HEK293T (cell line): ENCODE measurements at regions not wholly inside any gene's neighbourhood (a gene's known extent, or its start where the extent isn't known, plus 50 kb on each side); places are given as distances from the start of the nearest gene placed in this dataset.

ENCODE experiments used
- CTCF ChIA-PET: fragments of 350-600 bp; formaldehyde crosslinking; extraction: SDS; loops from one replicate; lab custom pipeline; 2021; ENCODE audit warnings: antibody characterized with exemption, inconsistent platforms; lab: Yijun Ruan, JAX
- POLR2A ChIA-PET: fragments of 350-600 bp; formaldehyde crosslinking; extraction: SDS; loops from one replicate; lab custom pipeline; 2020; ENCODE audit warnings: antibody characterized with exemption, inconsistent platforms; lab: Yijun Ruan, JAX
- DNase-seq: peaks from one replicate; pipeline ENCODE4 v3.0.0; 2012; ENCODE audit warnings: mixed read lengths; ENCODE audit errors: extremely low spot score
- ARNT ChIP-seq: fragments of 450-650 bp; IDR thresholded peaks from 2 replicates; pipeline ENCODE4 v1.6.1; 2017; ENCODE audit warnings: mild to moderate bottlenecking
- BHLHE40 ChIP-seq: fragments of 450-650 bp; IDR thresholded peaks from 2 replicates; pipeline ENCODE4 v1.6.1; 2016; ENCODE audit warnings: mild to moderate bottlenecking, moderate library complexity, borderline replicate concordance
- CTBP1 ChIP-seq: fragments of 450-650 bp; IDR thresholded peaks from 2 replicates; pipeline ENCODE4 v1.6.1; 2016; ENCODE audit warnings: borderline replicate concordance
- ELF4 ChIP-seq: fragments of 450-650 bp; IDR thresholded peaks from 2 replicates; pipeline ENCODE4 v1.6.1; 2017; ENCODE audit warnings: antibody characterized with exemption
- FOXA1 ChIP-seq: fragments of 450-650 bp; IDR thresholded peaks from 2 replicates; pipeline ENCODE4 v1.6.1; 2016; ENCODE audit warnings: mild to moderate bottlenecking
- FOXK2 ChIP-seq: fragments of 450-650 bp; IDR thresholded peaks from 2 replicates; pipeline ENCODE4 v1.6.1; 2016; ENCODE audit warnings: mild to moderate bottlenecking
- FOXM1 ChIP-seq: fragments of 450-650 bp; IDR thresholded peaks from 2 replicates; pipeline ENCODE4 v1.6.1; 2017; ENCODE audit warnings: mild to moderate bottlenecking, borderline replicate concordance
- HDGF ChIP-seq: fragments of 450-650 bp; IDR thresholded peaks from 2 replicates; pipeline ENCODE4 v1.6.1; 2017; ENCODE audit warnings: antibody characterized with exemption, borderline replicate concordance
- L3MBTL2 ChIP-seq: fragments of 450-650 bp; conservative IDR thresholded peaks from 2 replicates; pipeline ENCODE4 v1.6.1; 2016; ENCODE audit warnings: mild to moderate bottlenecking
- LEF1 ChIP-seq: fragments of 450-650 bp; IDR thresholded peaks from 2 replicates; pipeline ENCODE4 v1.6.1; 2017; ENCODE audit warnings: mild to moderate bottlenecking, borderline replicate concordance
- NFRKB ChIP-seq: fragments of 450-650 bp; IDR thresholded peaks from 2 replicates; pipeline ENCODE4 v1.6.1; 2016; ENCODE audit warnings: mild to moderate bottlenecking, moderate library complexity
- SP1 ChIP-seq: fragments of 450-650 bp; IDR thresholded peaks from 2 replicates; pipeline ENCODE4 v1.6.1; 2017
- SUZ12 ChIP-seq: fragments of 450-650 bp; IDR thresholded peaks from 2 replicates; pipeline ENCODE4 v1.6.1; 2016; ENCODE audit warnings: mild to moderate bottlenecking
- TARDBP ChIP-seq: fragments of 450-650 bp; IDR thresholded peaks from 2 replicates; pipeline ENCODE4 v1.6.1; 2016
- ZNF384 ChIP-seq: fragments of 450-650 bp; IDR thresholded peaks from 2 replicates; pipeline ENCODE4 v1.6.1; 2016
- TF ChIP-seq, protein P1 (sequence below): fragments of 450-650 bp; IDR thresholded peaks from 2 replicates; pipeline ENCODE4 v1.6.1; 2016

- ChIA-PET CTCF (no interaction called here), POLR2A (no interaction called here)
- no peak for DNase-seq
- TF ChIP-seq SP1: no peak
- TF ChIP-seq FOXK2: no peak
- no peak for TF ChIP-seq ARNT
- no peak for TF ChIP-seq FOXM1
- TF ChIP-seq ZNF384: no peak
These were observed 135.4 kb upstream of the NUDT4 start for GRCh38 chr12:93242154-93242972.

- POLR2A ChIA-PET: no interaction called here
- CTCF ChIA-PET: no interaction called here
- no peak for DNase-seq
- no peak for TF ChIP-seq ELF4
- TF ChIP-seq ARNT: no peak
- TF ChIP-seq ZNF384: no peak
- TF ChIP-seq, protein P1, sequence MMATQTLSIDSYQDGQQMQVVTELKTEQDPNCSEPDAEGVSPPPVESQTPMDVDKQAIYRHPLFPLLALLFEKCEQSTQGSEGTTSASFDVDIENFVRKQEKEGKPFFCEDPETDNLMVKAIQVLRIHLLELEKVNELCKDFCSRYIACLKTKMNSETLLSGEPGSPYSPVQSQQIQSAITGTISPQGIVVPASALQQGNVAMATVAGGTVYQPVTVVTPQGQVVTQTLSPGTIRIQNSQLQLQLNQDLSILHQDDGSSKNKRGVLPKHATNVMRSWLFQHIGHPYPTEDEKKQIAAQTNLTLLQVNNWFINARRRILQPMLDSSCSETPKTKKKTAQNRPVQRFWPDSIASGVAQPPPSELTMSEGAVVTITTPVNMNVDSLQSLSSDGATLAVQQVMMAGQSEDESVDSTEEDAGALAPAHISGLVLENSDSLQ: no peak
- TF ChIP-seq NFRKB: no peak
- TF ChIP-seq LEF1: no peak
- TF ChIP-seq FOXA1: no peak
- no peak for TF ChIP-seq TARDBP
- no peak for TF ChIP-seq FOXM1
- TF ChIP-seq HDGF: no peak
- no peak for TF ChIP-seq L3MBTL2
- TF ChIP-seq SP1: no peak
- no peak for TF ChIP-seq BHLHE40
- TF ChIP-seq CTBP1: no peak
- TF ChIP-seq SUZ12: no peak
- no peak for TF ChIP-seq FOXK2
These were observed 134.4 kb upstream of the NUDT4 start for GRCh38 chr12:93243382-93243688.

DNA sequence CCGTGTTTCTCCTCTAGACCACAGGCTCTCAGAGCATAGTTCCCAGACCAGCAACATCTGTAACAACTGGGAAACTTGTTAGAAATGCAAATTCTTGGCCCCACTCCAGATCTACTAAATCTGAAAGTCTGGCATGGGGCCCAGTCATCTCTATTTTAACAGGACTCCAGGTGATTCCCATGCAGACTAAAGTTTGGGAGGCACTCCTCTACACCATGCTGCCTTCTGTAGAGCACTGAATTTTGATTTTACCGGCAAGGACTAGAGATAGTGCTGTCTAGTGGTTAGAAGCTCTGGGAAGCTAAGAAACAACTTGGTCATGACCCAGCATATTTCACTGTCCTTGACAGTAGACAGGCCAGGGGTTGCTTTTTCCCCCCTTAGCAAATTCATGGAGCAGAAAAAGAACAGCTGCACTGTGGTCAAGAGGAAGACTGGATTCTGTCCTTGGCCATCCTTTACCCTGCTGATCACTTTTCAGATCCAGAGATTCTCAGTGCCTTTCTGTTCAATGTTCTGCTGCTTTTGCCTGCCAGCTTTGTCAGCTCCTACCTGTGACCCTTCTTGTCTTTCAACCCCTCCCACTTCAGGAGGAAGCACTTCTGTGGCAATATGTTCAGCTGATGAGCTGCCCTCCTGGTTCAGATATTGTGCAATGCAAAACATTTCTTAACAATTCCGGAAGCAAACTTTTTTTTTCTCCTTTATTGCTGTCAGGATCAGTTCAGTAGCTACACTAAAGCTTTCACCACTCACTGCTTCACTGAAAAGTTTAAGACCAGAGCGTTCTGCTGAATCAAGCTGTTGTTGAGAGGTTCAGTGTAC lies 133.8 kb upstream of the NUDT4 start:
- no peak for TF ChIP-seq SUZ12
- TF ChIP-seq HDGF: no peak
- TF ChIP-seq ZNF384: no peak
- TF ChIP-seq L3MBTL2: no peak
- no peak for TF ChIP-seq FOXA1
- TF ChIP-seq, protein P1: no peak
- TF ChIP-seq FOXK2: no peak
- TF ChIP-seq TARDBP: no peak
- TF ChIP-seq CTBP1: no peak
- no peak for TF ChIP-seq SP1
- TF ChIP-seq LEF1: no peak
- TF ChIP-seq ARNT: no peak
- TF ChIP-seq FOXM1: no peak
- ChIA-PET CTCF (no interaction called here), POLR2A (no interaction called here)
- DNase-seq: no peak

DNA sequence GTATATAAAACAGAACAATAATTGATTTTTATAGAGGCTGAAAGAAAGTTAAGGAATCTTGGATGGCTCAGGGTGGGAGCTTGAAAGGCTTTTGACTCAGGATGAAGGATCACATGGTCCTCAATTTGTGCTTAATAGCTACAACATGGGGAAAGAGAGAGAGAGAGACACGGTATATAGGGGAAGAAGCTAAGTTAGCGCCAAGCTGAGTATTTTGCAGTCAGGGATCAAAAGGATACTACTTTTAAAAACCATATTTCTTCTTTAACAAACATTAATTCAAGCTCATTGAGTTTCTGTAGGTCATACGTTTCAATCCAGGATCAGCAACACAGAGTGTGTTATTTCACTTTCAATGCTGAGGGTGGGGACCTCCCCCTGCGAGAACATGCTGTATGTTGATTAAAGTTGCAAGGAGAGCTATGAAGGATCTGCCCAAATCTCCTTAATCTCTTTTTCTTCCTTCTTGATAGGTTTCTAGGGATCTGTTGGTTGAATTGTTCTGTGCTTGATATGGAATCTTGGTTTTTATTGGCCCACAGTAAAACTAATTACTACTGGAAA lies 133.1 kb upstream of the NUDT4 start:
- DNase-seq: no peak
- POLR2A ChIA-PET: no interaction called here
- CTCF ChIA-PET: no interaction called here
- TF ChIP-seq HDGF: no peak
- no peak for TF ChIP-seq LEF1
- no peak for TF ChIP-seq L3MBTL2
- no peak for TF ChIP-seq ELF4
- TF ChIP-seq NFRKB: no peak
- no peak for TF ChIP-seq FOXM1
- no peak for TF ChIP-seq ZNF384
- no peak for TF ChIP-seq SP1
- no peak for TF ChIP-seq TARDBP
- no peak for TF ChIP-seq ARNT
- no peak for TF ChIP-seq SUZ12
- TF ChIP-seq FOXK2: no peak
- TF ChIP-seq CTBP1: no peak
- TF ChIP-seq BHLHE40: no peak
- TF ChIP-seq, protein P1: no peak
- no peak for TF ChIP-seq FOXA1

DNA sequence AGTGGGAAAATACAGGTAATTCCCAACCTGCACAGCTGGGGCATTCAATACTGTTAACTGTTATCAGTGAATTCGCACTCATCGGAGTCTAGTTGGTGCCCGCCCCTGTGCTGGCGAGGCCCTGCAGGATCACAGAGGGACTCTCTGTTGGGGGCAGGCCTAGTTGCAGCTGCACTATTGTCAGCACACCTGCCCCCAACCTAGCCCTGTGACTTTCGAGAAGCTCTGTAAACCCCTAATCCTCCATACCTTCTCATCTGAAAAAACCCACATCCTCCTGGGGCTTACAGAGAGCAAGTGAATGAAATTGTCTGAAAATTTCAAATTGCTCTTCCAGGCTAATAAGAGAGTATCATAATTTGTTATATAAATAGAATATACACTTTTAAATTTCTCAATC lies 132.2 kb upstream of the NUDT4 start:
- no peak for DNase-seq
- ChIA-PET POLR2A (no interaction called here), CTCF (no interaction called here)
- no peak for TF ChIP-seq FOXM1
